ENCODE measurements at regions not wholly inside any gene's neighbourhood (a gene's known extent, or its start where the extent isn't known, plus 50 kb on each side); places are given as distances from the start of the nearest gene placed in this dataset.
"Not testable (repeated sequence)": the region's sequence is repeated elsewhere in the genome, so short reads cannot be mapped to it uniquely, and the experiment has no call there.

DNA sequence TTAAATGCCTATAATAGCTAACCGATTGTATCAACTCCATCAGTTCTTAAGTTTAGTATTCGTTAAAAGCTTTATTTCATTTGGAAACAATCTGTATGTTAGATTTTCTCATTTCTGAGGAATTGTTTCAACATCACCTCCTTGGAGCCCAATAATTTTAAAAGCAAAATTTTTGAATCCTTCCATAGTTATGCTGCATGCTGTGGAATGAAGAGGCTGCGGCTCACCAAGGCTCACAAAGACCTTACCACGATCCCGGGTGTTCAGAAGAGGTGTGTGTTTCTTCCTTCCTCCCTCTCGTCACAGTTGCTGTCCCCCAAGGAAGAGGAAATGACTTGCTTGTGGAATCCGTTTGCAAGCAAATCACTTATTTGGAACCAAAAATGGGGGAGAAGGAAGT, 143.8 kb downstream of the FGF1 start:
- no peak for DNase-seq

DNA sequence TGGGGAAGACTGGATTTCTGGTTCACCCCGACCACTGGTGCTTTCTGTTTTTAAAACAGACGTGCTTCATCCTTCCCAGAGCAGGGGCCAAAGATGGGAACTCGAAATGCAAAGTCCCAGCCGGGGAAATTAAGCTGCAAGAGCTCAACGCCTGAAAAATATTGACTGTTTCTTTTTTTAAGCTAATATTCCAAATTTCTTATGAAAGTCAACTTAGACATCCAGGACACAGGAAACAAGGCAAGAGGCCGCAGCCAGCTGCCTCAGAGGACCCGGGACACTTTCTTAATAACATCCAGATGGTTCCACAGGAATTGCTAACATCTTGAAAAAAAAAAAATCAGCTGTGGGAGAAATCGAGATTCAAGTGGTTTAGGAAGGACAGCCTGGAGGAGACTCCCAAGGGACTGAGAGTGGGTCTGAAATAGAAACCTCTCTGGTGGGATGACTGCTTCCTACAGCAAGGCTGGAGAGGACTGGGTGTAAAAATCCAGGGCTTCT, 144.9 kb downstream of the FGF1 start:
- no peak for DNase-seq

DNA sequence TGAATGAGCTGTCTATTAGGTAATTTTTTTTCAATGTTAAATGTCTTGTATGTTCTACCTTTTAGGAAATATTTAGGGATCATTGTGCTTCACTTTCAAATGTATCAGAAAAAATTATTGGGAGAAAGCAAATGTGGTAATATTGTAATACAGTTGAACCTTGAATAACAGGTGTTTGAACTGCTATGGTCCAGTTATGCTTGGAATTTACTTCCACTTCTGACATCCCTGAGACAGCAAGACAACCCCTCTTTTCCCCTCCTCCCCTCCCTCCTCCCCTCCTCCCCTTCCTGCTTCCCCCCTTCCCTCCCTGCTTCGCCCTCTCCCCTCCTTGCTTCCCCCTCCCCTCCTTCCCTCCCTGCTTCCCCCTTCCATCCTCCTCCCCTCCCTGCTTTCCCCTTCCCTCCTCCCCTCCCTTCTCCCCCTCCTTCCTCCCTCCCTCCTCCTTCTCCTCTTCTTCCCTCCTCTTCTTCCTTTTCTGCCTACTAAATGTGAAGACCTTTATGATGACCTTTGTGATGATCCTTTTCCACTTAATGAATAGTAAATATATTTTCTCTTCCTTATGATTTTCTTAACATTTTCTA, 146.6 kb downstream of the FGF1 start:
- no peak for DNase-seq

DNA sequence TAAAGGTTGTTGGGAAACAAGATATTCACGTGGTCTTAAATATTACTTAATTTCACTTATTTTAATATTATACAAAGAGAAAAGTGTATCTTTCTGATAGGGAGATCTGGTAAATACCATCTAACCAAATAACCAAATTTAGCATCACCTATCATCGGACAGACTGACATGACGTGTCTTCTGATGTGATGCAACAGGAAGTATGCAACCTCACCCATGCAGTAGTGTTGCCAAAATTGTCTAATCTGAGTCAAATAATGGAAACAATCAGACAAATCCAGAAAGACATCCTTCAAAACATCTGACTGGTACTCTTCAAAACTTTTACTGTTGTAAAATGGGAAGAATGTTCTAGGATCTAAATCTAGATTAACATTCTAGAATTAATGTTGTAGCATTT, 148.0 kb downstream of the FGF1 start:
- DNase-seq, result no peak

DNA sequence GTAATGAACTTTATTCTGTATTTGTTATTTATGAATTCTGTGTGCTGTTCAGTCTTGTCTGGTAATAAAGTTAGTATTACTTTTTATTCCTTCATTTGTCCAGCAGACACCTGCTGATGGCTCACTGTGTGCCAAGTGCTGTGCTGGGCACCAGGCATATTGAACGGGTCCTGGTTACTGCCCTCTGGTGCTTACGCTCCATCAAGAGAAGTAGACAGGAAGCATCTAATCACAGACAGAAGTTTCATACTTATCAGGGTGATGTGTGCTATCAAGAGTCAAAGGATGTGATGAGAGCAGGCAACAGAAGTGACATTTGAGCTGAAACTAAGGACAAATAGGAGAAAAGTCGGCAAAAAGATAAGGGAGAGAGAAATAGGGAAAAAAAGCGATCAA, 153.1 kb downstream of the FGF1 start:
- DNase-seq, result no peak

DNA sequence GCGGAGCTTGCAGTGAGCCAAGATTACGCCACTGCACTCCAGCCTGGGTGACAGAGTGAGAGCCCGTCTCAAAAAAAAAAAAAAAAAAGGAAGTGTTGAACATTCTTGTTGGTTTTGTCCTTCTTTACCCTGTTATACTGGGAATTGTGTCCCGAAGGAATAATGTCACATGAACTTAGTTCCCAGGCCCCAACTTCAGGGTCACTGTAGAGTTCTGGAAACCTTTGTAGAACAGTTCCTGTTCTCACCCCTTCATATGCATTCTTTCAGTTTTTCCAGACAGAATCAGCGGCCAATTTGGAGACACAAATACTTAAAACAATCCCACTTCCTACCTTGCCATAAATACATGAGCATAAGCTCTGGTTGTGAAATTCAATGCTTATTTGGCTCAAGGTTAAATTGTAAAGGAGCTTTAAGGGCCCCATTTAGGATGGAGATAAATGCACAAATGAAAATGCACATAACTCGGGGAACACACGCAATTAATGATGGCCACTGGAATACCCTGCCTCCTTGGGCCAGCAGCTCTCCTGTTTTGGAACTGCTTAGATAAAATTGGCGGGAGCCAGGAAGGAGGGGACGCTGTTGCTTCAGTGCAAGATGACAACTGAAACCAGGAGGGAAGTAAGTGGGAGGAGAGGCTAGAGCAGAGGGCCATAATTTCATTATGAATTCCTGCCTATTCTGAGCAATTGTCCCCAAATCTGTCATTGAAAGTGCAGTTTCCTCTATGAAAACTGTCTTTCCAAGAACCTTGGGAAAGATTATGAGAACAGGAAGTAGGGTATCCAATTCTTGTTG, 153.7 kb downstream of the FGF1 start:
- DNase-seq, result no peak

DNA sequence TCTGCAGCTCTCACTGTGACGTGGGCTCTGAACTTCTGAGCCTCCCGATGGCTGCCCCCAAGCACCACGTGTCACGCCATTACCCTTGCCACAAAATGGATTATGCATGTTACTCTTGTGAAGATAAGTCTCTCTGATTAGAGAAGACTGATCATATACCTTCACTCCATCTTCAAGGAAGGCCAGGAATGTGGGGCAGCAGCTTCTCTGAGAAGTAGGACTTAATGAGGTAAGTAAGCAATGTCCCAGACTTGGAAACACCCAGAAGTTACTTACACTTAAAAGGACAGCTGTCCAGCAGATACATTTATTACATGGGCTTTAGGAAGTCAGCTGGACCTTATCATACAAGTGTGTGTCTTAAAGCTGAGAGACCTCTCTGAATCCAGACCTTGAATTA, 155.0 kb downstream of the FGF1 start:
- no peak for DNase-seq

DNA sequence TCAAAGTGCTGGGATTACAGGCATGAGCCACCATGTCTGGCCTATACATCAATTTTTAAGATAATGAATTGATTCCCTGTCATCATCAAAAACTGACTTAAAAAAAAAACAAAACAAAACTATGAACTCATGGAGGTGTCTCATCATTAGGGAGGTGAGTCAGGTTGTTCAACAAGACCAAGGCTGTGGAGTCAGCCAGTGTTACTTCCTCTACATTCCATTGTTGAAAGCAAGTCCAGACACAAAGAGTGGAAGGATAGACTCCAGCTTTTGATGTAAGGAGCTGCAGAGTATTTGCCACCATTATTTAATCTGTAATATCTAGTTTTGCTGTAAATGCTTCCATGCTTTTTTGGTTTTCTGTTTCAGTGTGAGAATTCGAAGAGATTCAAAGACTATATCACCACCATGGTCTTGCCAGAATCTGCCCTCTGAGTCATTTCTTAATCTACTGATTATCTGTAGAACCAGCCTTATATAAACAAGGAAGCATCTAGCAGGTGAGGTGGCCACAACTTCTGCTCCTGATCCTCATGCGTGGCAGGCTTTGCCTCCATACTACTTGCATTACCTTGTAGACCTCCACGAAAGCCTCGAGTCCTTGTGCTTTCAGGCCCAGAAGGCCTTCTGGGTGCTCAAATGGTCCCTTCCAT, 156.1 kb downstream of the FGF1 start:
- no peak for DNase-seq

DNA sequence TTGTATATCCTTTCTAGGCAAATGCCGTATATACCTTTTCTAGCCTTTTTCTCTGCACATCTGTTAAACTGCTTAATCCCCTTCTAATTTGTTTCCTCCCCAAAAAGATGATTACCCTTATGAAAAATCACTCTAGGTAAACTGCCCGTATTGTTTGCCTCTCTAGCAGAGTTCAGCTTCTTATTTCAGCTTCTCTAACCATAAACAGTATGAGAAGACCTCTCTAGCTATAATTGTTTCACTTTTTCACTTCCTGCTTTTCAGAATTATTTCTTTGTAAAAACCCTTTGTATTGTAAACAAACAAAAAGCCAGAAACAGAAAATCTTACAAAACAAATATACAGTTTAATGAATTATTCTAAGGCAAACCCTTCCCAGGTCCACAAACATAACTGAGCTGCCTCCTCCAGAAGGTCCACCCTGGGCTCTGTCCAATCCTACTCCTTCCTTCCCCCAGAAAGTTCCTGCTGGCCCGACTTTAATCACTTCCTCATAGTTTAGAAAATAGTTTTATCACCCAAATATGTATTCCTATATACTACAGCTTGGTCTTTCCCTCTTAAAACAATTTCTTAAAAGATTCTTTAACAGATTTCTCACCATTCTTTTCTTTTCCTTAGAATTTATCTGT, 158.1 kb downstream of the FGF1 start:
- no peak for DNase-seq

DNA sequence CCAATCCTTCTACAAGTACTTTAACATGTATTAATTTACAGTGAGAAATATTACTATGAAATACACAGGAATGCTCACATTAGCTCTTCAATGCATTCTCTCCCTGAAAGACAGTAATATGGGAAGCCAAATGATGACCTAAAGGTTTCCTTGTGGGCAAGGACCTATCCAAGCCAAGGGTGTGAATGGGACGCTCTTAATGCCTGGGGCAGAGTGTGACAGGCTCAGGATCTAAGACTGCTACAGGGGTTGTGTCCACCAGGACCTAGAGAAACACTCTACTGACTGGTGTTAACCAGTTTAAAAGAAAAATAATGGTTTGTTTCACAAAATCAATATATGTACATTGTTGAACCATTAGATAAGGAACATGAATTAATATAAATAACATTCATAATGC, 158.7 kb downstream of the FGF1 start:
- DNase-seq, result no peak

DNA sequence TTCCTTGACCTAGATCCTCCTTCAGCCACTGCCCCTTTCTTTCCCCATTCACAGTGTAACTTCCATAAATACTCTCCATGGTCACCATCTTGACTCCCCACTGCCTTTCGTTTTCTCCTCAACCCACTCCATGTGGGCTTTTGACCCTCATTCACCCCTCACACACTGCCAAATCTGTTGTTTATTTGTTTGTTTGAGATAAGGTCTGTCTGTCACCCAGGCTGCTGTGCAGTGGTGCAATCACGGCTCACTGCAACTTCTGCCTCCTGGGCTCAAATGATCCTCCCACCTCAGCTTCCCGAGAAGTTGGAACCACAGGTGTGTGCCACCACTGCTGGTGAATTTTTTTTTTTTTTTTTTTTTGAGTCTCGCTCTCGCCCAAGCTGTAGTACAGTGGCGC, 162.9 kb downstream of the FGF1 start:
- no peak for DNase-seq

DNA sequence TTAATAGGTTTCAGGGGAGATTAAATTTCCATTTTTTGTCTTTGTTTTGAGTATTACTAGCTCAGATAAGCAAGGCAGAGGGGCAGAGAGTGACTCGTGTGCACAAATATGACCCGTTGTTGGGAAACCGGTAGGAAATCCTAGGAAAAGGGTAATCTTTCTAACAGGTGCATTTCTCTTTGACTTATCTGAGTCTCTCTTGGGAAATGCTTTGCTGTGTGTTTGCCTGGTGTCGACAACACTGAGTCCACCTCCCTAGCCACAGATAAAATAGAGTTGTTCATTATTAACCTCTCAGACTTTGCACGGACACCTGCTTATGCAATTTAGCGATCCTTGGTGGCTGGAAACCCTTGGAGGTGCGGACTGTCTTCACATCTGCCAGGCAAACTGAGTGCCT, 164.2 kb downstream of the FGF1 start:
- no peak for DNase-seq

DNA sequence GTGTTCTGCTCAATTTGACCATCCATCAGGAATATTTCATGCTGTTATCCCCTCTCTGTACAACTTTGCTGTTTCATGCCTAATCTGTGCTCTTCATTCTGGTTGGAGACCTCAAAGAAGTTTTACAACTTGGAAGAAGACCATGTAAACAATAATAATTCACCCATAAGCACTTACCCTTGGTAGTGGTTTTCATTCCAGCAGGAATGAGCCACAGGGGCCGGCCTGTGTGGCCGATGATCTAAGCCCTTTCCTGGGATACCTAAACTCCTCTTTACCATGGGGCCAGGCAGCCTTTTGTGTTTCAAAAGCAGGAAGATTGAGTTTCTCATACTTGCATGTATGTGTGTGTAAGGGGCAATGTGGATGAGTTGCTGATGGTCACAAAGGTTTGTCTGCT, 165.0 kb downstream of the FGF1 start:
- DNase-seq, result no peak

DNA sequence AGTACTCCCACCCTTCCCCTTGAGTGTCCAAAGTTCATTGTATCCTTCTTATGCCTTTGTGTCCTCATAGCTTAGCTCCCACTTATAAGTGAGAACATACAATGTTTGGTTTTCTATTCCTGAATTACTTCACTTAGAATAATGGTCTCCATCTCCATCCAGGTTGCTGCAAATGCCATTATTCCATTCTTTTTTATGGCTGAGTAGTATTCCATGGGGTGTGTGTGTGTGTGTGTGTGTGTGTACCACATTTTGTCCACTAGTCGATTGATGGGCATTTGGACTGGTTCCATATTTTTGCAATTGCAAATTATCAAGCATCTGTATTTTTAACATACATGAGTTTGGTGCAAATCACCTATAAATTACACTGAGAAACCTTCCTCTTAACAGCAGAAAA, 166.0 kb downstream of the FGF1 start:
- DNase-seq, result not testable (repeated sequence)

DNA sequence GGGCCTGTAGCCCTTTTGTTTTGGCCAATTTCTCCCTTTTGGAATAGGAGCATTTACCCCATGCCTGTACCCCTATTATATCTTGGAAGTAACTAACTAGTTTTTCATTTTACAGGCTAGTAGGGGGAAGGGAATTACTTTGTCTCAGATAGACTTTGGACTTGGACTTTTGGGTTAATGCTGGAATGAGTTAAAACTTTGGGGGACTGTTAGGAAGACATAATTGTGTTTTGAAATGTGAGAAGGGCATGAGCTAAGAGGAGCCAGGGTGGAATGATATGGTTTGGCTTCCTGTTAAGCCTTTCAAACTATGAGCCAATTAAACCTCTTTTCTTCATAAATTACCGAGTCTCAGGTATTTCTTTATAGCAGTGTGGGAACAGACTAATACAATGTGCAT, 168.1 kb downstream of the FGF1 start:
- DNase-seq, result no peak

DNA sequence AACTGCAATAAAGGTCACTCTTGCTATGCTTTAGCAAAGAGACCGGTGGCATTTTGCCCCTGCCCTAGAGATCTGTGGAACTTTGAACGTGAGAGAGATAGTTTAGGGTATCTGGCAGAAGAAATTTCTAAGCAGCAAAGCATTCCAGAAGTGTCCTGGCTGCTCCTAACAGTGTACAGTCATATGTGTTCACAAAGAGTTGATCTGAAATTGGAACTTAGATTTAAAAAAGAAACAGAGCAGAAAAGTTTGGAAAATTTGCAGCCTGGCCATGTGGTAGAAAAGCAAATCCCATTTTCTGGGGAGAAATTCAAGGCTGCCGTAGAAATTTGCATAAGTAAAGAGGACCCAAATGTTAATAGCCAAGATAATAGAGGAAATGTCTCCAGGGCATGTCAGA, 169.2 kb downstream of the FGF1 start:
- DNase-seq, result no peak

DNA sequence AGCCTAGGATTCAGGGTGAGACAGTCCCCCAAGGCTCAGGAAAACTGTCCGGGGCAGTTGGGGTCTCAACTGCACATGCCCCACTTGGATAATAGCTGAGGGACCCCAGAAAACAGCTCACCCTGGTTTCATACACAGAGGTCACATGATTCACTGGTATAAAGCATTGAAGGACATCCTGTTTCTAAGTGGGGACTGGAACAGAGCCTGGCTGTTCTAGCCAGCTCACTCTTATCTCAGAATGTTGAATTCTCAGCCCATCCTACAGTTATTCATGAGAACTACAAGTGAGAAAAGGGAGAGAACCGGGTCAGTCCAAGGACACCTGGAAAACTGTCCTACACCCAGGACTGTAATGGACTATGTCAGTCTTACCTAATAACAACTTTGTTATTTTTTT, 170.9 kb downstream of the FGF1 start:
- no peak for DNase-seq

DNA sequence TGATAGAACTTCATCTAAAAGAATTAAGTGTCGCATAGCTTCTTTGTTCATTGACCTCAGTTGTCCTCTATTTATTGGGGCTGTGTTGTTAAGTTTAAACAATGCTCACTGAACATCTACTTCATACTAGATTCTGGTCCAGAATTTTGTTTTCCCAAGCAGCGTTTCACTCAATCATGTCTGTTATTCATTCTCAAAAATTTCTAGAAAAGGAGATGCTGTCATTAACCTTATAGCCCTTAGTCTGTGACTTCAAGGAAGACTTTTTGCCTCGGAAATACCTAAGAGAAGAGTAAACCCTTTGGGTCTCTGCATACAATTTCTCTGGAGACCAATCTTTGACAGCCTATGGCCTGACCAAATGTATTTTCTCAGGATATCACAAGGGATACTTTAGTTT, 171.7 kb downstream of the FGF1 start:
- DNase-seq, result no peak

DNA sequence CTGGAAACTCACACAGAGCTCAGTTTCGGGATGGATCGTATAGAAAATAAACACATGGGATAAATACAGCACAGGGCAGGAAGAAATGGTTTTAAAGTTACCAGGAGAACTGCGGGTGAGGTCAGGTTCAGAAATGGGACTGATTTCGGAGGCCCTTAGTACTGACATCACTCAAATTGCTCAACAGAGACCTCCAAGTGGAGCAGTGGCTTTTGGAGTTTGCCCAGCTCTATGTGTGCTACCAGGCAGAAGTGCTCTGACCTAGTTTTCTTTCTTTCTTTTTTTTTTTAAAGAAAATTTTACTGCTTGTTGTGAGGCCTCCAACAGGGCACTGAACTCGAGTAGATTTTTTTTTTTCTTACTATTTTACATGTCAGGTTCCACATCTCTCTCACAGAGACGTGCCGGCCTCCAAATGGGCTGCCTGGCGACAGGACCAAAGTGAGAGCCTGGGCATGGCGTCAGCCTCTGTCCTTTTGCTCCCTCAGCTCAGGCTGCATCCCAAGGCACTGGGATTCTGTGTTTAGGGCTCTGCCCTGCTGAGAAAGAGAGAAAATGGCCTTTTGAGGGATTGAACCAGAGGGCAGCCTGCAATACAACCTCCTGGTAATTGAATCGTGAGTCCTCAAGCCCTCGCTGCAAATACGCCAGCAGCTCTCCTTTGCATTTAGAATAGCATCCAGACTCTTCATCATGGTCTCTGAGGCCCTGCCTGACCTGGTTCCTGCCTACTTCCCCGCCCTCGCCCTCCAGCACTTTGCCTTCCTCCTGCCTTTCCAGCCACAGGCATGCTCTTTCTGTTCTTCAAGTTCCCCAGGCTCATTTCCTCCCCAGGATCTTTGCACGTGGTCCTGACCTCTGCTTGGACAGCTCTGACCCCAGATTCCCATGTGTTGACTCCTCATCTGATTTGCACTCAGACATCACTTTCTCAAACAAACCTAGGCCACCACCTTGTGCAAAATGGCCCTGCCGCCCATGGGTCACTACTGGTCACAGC, 173.5 kb downstream of the FGF1 start:
- DNase-seq, result no peak

DNA sequence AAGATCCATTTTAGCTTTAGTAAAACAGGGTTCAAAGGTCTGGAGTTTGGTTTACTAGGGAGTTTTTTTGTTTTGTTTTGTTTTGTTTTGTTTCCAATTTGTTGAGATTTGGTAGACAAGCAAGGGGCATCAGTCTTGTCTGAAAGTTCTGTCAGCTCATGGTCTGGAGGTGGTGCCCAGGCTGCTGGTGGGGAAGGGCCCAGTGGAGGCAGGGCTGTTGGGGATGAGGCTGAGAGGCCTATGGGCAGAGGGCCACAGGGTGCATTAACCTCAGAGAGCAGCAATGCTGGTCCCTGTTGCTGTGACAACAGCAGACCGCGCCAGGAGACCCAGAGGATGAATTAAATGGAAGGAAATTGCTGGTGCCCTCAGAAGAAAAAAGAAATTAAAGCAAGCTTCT, 174.5 kb downstream of the FGF1 start:
- DNase-seq, result no peak

DNA sequence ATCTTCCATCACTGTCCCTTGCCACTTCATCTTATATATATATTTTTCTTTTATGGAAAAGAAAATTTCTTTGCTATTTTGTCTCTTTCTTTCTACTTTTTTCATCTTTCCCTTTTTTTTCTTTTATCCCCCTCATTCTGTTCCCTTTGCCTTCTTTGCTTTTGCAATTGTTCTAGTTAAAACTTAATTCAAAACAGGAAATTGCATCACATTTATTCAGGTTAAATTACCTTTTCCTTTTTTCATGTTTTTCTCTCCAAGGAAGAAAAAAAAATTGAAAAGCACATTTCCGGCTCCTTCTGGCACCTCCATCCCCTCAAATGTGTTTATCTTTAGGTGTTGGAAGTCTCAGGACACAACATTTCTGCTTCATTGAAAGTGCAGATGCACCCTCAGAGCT, 176.9 kb downstream of the FGF1 start:
- no peak for DNase-seq

DNA sequence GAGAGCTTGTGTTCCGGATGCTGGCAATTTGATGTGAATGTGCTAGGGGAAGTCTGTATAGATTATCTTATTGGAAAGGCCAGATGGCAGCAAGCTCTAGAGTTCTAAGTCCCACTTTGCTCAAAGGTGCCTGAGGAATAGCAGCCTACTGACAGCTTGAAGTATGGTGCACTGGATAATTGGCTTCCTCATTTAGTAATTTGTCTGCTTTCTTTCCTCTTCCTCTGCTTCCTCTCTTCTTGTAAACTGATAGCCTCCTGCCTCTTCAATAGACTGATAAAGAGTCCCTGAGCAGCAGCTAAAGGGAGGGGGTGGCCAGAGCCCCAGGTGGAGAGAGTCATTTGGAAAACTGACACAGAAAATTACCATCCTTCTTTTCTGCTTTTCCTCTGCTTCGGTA, 177.3 kb downstream of the FGF1 start:
- DNase-seq, result no peak
